GM23338 (cell line): ENCODE measurements at regions not wholly inside any gene's neighbourhood (a gene's known extent, or its start where the extent isn't known, plus 50 kb on each side); places are given as distances from the start of the nearest gene placed in this dataset.

Source experiments
- EZH2 ChIP-seq: fragments of 200-600 bp; sonication (generic); IDR thresholded peaks from one replicate; pipeline ENCODE4 v1.8.0; 2017; ENCODE audit warnings: antibody characterized with exemption, mild to moderate bottlenecking, low read depth; ENCODE audit not compliant: unreplicated experiment
- JUNB ChIP-seq: IDR thresholded peaks from one replicate; pipeline ENCODE4 v1.6.1; 2016; ENCODE audit warnings: antibody characterized with exemption; ENCODE audit not compliant: unreplicated experiment
- NANOG ChIP-seq: IDR thresholded peaks from 2 replicates; pipeline ENCODE4 v1.6.1; 2016; ENCODE audit warnings: antibody characterized with exemption, borderline replicate concordance
- STAT1 ChIP-seq: IDR thresholded peaks from one replicate; pipeline ENCODE4 v1.6.1; 2016; ENCODE audit warnings: antibody characterized with exemption; ENCODE audit not compliant: unreplicated experiment
- ZNF114 ChIP-seq: fragments of 250-450 bp; sonication (Bioruptor Pico); IDR thresholded peaks from 2 replicates; pipeline ENCODE4 v1.5.0; 2020; ENCODE audit warnings: mild to moderate bottlenecking, moderate library complexity
- TF ChIP-seq, protein P1 (sequence below): fragments of 250-450 bp; sonication (Bioruptor Pico); IDR thresholded peaks from 2 replicates; pipeline ENCODE4 v1.5.0; 2020; ENCODE audit warnings: mild to moderate bottlenecking, moderate library complexity
- TF ChIP-seq, protein P2 (sequence below): IDR thresholded peaks from one replicate; pipeline ENCODE4 v1.6.1; 2018; ENCODE audit warnings: antibody characterized with exemption; ENCODE audit not compliant: unreplicated experiment

DNA sequence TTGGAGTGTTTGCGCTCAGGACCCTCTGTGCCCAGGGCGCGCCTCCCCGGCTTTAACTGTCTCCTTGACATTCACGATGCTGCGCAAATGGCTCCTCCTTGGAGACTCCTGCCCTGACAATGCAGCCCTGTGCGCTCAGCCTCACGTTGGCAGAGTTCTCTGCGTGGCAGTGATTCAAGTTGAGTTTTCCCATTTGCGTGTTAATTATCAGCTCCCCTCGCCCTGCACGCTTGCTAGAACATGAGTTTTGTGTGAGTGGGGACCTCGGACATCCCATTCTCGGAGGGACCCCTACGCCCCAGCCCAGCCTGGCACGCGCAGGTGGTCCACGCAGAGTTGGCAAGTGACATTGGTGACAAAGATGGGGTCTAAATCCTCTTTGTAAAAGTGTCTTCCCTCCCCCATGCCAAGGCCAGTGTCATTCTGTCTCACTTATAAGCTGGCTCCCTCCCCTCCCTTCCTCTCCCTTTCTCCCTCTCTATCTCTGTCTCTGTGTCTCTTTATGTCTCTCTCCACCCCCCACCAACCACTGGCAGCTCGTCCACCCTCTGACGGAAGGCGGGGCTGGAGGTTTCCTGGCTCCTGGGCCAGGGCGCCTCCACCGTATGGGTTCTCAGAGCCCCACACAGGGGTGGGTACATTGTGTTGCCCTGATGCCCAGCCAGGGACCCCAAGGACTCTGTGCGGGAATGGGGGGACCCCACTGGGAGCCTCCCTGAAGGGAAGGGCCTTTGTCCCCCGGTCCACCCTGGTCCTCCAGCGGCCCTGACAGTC lies 169.3 kb downstream of the OLFM1 start (continued):
- TF ChIP-seq, protein P1, sequence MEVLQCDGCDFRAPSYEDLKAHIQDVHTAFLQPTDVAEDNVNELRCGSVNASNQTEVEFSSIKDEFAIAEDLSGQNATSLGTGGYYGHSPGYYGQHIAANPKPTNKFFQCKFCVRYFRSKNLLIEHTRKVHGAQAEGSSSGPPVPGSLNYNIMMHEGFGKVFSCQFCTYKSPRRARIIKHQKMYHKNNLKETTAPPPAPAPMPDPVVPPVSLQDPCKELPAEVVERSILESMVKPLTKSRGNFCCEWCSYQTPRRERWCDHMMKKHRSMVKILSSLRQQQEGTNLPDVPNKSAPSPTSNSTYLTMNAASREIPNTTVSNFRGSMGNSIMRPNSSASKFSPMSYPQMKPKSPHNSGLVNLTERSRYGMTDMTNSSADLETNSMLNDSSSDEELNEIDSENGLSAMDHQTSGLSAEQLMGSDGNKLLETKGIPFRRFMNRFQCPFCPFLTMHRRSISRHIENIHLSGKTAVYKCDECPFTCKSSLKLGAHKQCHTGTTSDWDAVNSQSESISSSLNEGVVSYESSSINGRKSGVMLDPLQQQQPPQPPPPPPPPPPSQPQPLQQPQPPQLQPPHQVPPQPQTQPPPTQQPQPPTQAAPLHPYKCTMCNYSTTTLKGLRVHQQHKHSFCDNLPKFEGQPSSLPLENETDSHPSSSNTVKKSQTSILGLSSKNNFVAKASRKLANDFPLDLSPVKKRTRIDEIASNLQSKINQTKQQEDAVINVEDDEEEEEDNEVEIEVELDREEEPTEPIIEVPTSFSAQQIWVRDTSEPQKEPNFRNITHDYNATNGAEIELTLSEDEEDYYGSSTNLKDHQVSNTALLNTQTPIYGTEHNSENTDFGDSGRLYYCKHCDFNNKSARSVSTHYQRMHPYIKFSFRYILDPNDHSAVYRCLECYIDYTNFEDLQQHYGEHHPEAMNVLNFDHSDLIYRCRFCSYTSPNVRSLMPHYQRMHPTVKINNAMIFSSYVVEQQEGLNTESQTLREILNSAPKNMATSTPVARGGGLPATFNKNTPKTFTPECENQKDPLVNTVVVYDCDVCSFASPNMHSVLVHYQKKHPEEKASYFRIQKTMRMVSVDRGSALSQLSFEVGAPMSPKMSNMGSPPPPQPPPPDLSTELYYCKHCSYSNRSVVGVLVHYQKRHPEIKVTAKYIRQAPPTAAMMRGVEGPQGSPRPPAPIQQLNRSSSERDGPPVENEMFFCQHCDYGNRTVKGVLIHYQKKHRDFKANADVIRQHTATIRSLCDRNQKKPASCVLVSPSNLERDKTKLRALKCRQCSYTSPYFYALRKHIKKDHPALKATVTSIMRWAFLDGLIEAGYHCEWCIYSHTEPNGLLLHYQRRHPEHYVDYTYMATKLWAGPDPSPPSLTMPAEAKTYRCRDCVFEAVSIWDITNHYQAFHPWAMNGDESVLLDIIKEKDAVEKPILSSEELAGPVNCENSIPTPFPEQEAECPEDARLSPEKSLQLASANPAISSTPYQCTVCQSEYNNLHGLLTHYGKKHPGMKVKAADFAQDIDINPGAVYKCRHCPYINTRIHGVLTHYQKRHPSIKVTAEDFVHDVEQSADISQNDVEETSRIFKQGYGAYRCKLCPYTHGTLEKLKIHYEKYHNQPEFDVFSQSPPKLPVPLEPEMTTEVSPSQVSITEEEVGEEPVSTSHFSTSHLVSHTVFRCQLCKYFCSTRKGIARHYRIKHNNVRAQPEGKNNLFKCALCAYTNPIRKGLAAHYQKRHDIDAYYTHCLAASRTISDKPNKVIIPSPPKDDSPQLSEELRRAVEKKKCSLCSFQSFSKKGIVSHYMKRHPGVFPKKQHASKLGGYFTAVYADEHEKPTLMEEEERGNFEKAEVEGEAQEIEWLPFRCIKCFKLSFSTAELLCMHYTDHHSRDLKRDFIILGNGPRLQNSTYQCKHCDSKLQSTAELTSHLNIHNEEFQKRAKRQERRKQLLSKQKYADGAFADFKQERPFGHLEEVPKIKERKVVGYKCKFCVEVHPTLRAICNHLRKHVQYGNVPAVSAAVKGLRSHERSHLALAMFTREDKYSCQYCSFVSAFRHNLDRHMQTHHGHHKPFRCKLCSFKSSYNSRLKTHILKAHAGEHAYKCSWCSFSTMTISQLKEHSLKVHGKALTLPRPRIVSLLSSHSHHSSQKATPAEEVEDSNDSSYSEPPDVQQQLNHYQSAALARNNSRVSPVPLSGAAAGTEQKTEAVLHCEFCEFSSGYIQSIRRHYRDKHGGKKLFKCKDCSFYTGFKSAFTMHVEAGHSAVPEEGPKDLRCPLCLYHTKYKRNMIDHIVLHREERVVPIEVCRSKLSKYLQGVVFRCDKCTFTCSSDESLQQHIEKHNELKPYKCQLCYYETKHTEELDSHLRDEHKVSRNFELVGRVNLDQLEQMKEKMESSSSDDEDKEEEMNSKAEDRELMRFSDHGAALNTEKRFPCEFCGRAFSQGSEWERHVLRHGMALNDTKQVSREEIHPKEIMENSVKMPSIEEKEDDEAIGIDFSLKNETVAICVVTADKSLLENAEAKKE (CRISPR knock-in tag): no peak
- TF ChIP-seq JUNB (no peak), STAT1 (no peak), EZH2 (no peak), ZNF114 (CRISPR knock-in tag) (no peak), NANOG (no peak)
- TF ChIP-seq, protein P2, sequence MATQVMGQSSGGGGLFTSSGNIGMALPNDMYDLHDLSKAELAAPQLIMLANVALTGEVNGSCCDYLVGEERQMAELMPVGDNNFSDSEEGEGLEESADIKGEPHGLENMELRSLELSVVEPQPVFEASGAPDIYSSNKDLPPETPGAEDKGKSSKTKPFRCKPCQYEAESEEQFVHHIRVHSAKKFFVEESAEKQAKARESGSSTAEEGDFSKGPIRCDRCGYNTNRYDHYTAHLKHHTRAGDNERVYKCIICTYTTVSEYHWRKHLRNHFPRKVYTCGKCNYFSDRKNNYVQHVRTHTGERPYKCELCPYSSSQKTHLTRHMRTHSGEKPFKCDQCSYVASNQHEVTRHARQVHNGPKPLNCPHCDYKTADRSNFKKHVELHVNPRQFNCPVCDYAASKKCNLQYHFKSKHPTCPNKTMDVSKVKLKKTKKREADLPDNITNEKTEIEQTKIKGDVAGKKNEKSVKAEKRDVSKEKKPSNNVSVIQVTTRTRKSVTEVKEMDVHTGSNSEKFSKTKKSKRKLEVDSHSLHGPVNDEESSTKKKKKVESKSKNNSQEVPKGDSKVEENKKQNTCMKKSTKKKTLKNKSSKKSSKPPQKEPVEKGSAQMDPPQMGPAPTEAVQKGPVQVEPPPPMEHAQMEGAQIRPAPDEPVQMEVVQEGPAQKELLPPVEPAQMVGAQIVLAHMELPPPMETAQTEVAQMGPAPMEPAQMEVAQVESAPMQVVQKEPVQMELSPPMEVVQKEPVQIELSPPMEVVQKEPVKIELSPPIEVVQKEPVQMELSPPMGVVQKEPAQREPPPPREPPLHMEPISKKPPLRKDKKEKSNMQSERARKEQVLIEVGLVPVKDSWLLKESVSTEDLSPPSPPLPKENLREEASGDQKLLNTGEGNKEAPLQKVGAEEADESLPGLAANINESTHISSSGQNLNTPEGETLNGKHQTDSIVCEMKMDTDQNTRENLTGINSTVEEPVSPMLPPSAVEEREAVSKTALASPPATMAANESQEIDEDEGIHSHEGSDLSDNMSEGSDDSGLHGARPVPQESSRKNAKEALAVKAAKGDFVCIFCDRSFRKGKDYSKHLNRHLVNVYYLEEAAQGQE: no peak
